BLaER1 treated with 17β-estradiol and CSF1 and Interleukin-3, amounts not matched to agents 10 nM and 100 nM (cell line): ENCODE measurements at regions not wholly inside any gene's neighbourhood (a gene's known extent, or its start where the extent isn't known, plus 50 kb on each side); places are given as distances from the start of the nearest gene placed in this dataset.
A peak's percentile ranks its signal among the peaks of the same experiment; 100 is the strongest.

Experiments used
- H3K27ac ChIP-seq, 11 experiments: shearing (Covaris generic); formaldehyde crosslinking; 2 replicates each; pipeline ENCODE4 v1.8.1; 2022
- H3K27me3 ChIP-seq, 11 experiments: shearing (Covaris generic); formaldehyde crosslinking; 2 replicates each; pipeline ENCODE4 v1.8.1; 2022
- H3K36me3 ChIP-seq, 11 experiments: shearing (Covaris generic); formaldehyde crosslinking; 2 replicates each; pipeline ENCODE4 v1.8.1; 2022
- H3K4me1 ChIP-seq, 10 experiments: shearing (Covaris generic); formaldehyde crosslinking; 2 replicates each; pipeline ENCODE4 v1.8.1; 2022
- H3K4me2 ChIP-seq, 11 experiments: shearing (Covaris generic); formaldehyde crosslinking; 2 replicates each; pipeline ENCODE4 v1.8.1; 2022
- H3K4me3 ChIP-seq, 10 experiments: shearing (Covaris generic); formaldehyde crosslinking; 2 replicates each; pipeline ENCODE4 v1.8.1; 2022
- H3K9ac ChIP-seq, 11 experiments: shearing (Covaris generic); formaldehyde crosslinking; 2 replicates each; pipeline ENCODE4 v1.8.1; 2022
- H3K9me3 ChIP-seq, 11 experiments: shearing (Covaris generic); formaldehyde crosslinking; replicated peaks in 1 of 11; 2 replicates each; pipeline ENCODE4 v1.8.1; 2022
- H4K20me1 ChIP-seq, 11 experiments: shearing (Covaris generic); formaldehyde crosslinking; 2 replicates each; pipeline ENCODE4 v1.8.1; 2022
- Cebpa-rat ChIP-seq, 11 experiments: shearing (Covaris generic); IDR thresholded peaks; 2 replicates each; pipeline ENCODE4 v1.8.1; 2022

GRCh38 chr5:137567226-137567625 lies 68.1 kb upstream of the SPOCK1 start:
- TF ChIP-seq Cebpa-rat (IDR thresholded peaks at IDR 0.05), result no peak
- Histone ChIP-seq H4K20me1 (no peaks in the 10 kb centered on the region), H3K9me3 (peaks cover 0 to 14% (median 10%) of the 10 kb centered on the region in 11 experiments; a peak in 12 of 22 replicates), H3K4me2 (peak overlapping the region in 6 of 11 experiments; percentile 60 to 89 (median 84); a peak in 9 of 22 replicates), H3K4me3 (no peak overlapping the region), H3K27ac (peak overlapping the region in 1 of 11 experiments; percentile 28; a peak in 1 of 22 replicates), H3K9ac (no peak overlapping the region), H3K27me3 (no peaks in the 10 kb centered on the region), H3K36me3 (no peaks in the 10 kb centered on the region), H3K4me1 (peaks cover 47 to 86% (median 65%) of the 10 kb centered on the region in 10 experiments)

GRCh38 chr5:137566780-137567179 lies 67.7 kb upstream of the SPOCK1 start:
- no peaks in the 10 kb centered on the region for H4K20me1 ChIP-seq
- H3K4me2 ChIP-seq, result peak overlapping the region in 7 of 11 experiments; percentile 18 to 89 (median 84); a peak in 13 of 22 replicates
- H3K9ac ChIP-seq, result no peak overlapping the region
- peak overlapping the region in 2 of 11 experiments; percentile 78 to 83; a peak in 2 of 22 replicates for H3K27ac ChIP-seq
- H3K36me3 ChIP-seq, result no peaks in the 10 kb centered on the region
- peaks cover 43 to 82% (median 61%) of the 10 kb centered on the region in 10 experiments for H3K4me1 ChIP-seq
- H3K9me3 ChIP-seq, result peaks cover 0 to 14% (median 10%) of the 10 kb centered on the region in 11 experiments; a peak in 12 of 22 replicates
- H3K27me3 ChIP-seq, result no peaks in the 10 kb centered on the region
- TF ChIP-seq Cebpa-rat (IDR thresholded peaks at IDR 0.05), result no peak
- H3K4me3 ChIP-seq, result no peak overlapping the region

GRCh38 chr5:137566118-137566541 lies 67.0 kb upstream of the SPOCK1 start:
- Histone ChIP-seq H3K36me3 (no peaks in the 10 kb centered on the region), H3K4me2 (peak overlapping the region in 7 of 11 experiments; percentile 18 to 89 (median 84); a peak in 12 of 22 replicates), H3K9ac (no peak overlapping the region), H3K27me3 (no peaks in the 10 kb centered on the region), H3K4me1 (peaks cover 36 to 82% (median 57%) of the 10 kb centered on the region in 10 experiments), H3K4me3 (no peak overlapping the region), H4K20me1 (no peaks in the 10 kb centered on the region), H3K9me3 (peaks cover 0 to 14% (median 10%) of the 10 kb centered on the region in 11 experiments; a peak in 12 of 22 replicates), H3K27ac (peak overlapping the region in 5 of 11 experiments; percentile 1 to 83 (median 31); a peak in 8 of 22 replicates)
- TF ChIP-seq Cebpa-rat (IDR thresholded peaks at IDR 0.05), result no peak

GRCh38 chr5:137565450-137565849 lies 66.3 kb upstream of the SPOCK1 start:
- peak overlapping the region in 7 of 11 experiments; percentile 60 to 89 (median 84); a peak in 12 of 22 replicates for H3K4me2 ChIP-seq
- no peaks in the 10 kb centered on the region for H3K36me3 ChIP-seq
- H3K4me1 ChIP-seq, result peaks cover 30 to 79% (median 55%) of the 10 kb centered on the region in 10 experiments
- peaks cover 0 to 12% (median 10%) of the 10 kb centered on the region in 11 experiments; a peak in 12 of 22 replicates for H3K9me3 ChIP-seq
- H3K9ac ChIP-seq, result no peak overlapping the region
- no peak for TF ChIP-seq Cebpa-rat (IDR thresholded peaks at IDR 0.05)
- H3K4me3 ChIP-seq, result no peak overlapping the region
- H3K27ac ChIP-seq, result peak overlapping the region in 5 of 11 experiments; percentile 15 to 83 (median 78); a peak in 8 of 22 replicates
- H3K27me3 ChIP-seq, result no peaks in the 10 kb centered on the region
- no peaks in the 10 kb centered on the region for H4K20me1 ChIP-seq

- Histone ChIP-seq H3K4me3 (peak overlapping the region in 2 of 10 experiments; percentile 22 to 40; a peak in 2 of 20 replicates), H3K9ac (peak overlapping the region in 9 of 11 experiments; percentile 6 to 68 (median 50); a peak in 12 of 22 replicates), H3K36me3 (no peaks in the 10 kb centered on the region), H4K20me1 (no peaks in the 10 kb centered on the region), H3K4me2 (peak overlapping the region; percentile 60 to 89 (median 77)), H3K27ac (peak overlapping the region in 9 of 11 experiments; percentile 45 to 83 (median 78); a peak in 18 of 22 replicates), H3K9me3 (peaks cover 0 to 4% (median 2%) of the 10 kb centered on the region in 11 experiments; a peak in 11 of 22 replicates), H3K27me3 (no peaks in the 10 kb centered on the region), H3K4me1 (peaks cover 20 to 69% (median 55%) of the 10 kb centered on the region in 10 experiments)
- TF ChIP-seq Cebpa-rat (IDR thresholded peaks at IDR 0.05), result no peak
Measured at GRCh38 chr5:137564398-137564961, 65.4 kb upstream of the SPOCK1 start.

DNA sequence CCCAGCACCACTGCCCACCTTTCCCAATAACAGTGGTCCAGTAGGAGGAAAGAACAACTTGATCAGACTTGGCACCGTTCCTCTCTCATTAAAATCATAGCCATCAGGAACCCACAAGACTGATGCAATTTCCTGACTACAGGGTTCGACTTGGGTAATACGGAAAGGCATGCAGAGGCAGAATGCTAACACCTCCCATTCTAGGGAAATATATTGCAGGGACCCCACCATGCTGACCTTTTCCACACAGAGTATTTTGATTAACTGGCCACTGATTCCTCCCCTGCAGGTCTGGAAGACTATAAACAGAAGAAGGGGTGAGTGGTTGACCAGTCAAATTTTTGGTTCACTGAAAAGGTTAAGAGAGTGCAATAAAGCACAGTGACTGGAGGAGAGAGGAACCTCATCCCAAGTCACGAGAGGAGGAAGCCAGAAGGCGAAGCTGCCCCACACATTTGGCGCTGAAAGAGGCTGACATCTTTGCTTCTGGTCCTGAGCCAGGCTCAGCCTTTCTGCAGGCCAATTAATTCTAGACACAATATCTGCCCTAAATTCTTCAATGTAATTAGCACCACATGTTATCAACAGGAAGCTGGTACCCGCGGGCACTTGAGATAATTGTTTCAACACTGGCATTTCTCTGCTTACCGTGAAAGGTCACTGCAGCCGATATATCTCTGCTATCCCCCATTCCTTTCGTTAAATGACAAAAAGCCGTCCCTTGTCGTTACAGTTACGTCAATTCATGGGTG lies 64.7 kb upstream of the SPOCK1 start:
- Histone ChIP-seq H3K36me3 (no peaks in the 10 kb centered on the region), H3K27ac (peak overlapping the region in 9 of 11 experiments; percentile 45 to 83 (median 78); a peak in 18 of 22 replicates), H3K9ac (peak overlapping the region in 9 of 11 experiments; percentile 6 to 68 (median 50); a peak in 14 of 22 replicates), H3K4me1 (peaks cover 18 to 64% (median 55%) of the 10 kb centered on the region in 10 experiments), H3K4me3 (peak overlapping the region in 4 of 10 experiments; percentile 1 to 40 (median 12); a peak in 5 of 20 replicates), H4K20me1 (no peaks in the 10 kb centered on the region), H3K27me3 (no peaks in the 10 kb centered on the region), H3K9me3 (no peaks in the 10 kb centered on the region), H3K4me2 (peak overlapping the region; percentile 60 to 89 (median 77))
- peak in 9 of 11 experiments; percentile 53 to 85 (median 71); a peak in 15 of 22 replicates for TF ChIP-seq Cebpa-rat (IDR thresholded peaks at IDR 0.05)

DNA sequence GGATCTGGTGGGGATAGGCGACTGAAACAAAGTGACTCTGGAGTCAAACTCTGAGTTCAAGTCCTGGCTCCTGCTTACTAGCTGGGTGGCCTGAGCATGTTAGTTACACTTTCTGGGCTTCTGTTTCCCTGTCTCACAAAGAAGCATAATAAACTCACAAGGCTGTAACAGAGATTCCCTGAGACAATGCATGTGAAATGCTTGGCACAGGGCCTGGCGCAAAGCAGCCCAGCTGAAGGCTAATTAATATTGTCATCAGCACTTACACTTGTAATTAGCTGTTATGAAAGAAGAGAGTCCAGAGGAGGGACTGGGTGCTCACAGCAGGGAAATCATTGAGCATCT lies 64.1 kb upstream of the SPOCK1 start:
- Histone ChIP-seq H3K4me3 (peak overlapping the region in 2 of 10 experiments; percentile 1 to 22; a peak in 1 of 20 replicates), H3K9ac (peak overlapping the region in 8 of 11 experiments; percentile 16 to 68 (median 48); a peak in 12 of 22 replicates), H3K27ac (peak overlapping the region in 9 of 11 experiments; percentile 45 to 83 (median 78); a peak in 19 of 22 replicates), H4K20me1 (no peaks in the 10 kb centered on the region), H3K4me1 (peaks cover 18 to 64% (median 55%) of the 10 kb centered on the region in 10 experiments), H3K9me3 (no peaks in the 10 kb centered on the region), H3K27me3 (no peaks in the 10 kb centered on the region), H3K4me2 (peak overlapping the region; percentile 60 to 89 (median 77)), H3K36me3 (no peaks in the 10 kb centered on the region)
- no peak for TF ChIP-seq Cebpa-rat (IDR thresholded peaks at IDR 0.05)

- H3K4me1 ChIP-seq, result peaks cover 18 to 56% (median 45%) of the 10 kb centered on the region in 10 experiments
- no peaks in the 10 kb centered on the region for H3K36me3 ChIP-seq
- H3K27ac ChIP-seq, result no peak overlapping the region; a peak in 1 of 22 replicates
- no peak overlapping the region for H3K4me3 ChIP-seq
- H4K20me1 ChIP-seq, result no peaks in the 10 kb centered on the region
- H3K9me3 ChIP-seq, result no peaks in the 10 kb centered on the region
- no peaks in the 10 kb centered on the region for H3K27me3 ChIP-seq
- no peak overlapping the region for H3K9ac ChIP-seq
- H3K4me2 ChIP-seq, result peak overlapping the region in 6 of 11 experiments; percentile 5 to 35 (median 18); a peak in 8 of 22 replicates
- TF ChIP-seq Cebpa-rat (IDR thresholded peaks at IDR 0.05), result no peak
Measured at GRCh38 chr5:137561608-137562007, 62.5 kb upstream of the SPOCK1 start.
